HepG2 (cell line): ENCODE measurements at regions not wholly inside any gene's neighbourhood (a gene's known extent, or its start where the extent isn't known, plus 50 kb on each side); places are given as distances from the start of the nearest gene placed in this dataset.

ENCODE experiments used
- ATAC-seq: fragments of 200-7000 bp; cut with Tn5 transposase; 3 replicates; pipeline ENCODE4 v1.9.1; 2020; ENCODE audit warnings: mild to moderate bottlenecking, moderate library complexity
- BruUV-seq: library from RNA; stranded (reverse); fragments of 400-500 nt; replicated peaks from 2 replicates; lab custom pipeline; 2021; lab: Mats Ljungman, UMichigan
- CTCF ChIA-PET: fragments of 300-600 bp; formaldehyde crosslinking; extraction: SDS; loops from one replicate; lab custom pipeline; 2021; ENCODE audit warnings: low total read pairs, inconsistent platforms, low intra/inter-chr PET ratio; lab: Yijun Ruan, JAX
- POLR2A ChIA-PET: fragments of 350-600 bp; sonication (Branson Sonifier 250); formaldehyde crosslinking; loops from one replicate; lab custom pipeline; 2020; ENCODE audit warnings: antibody characterized with exemption, inconsistent platforms; lab: Yijun Ruan, JAX
- DNase-seq: peaks from one replicate; pipeline ENCODE4 v3.0.0-alpha.2; 2015; ENCODE audit warnings: low spot score
- FAIRE-seq: peaks from 3 replicates; lab custom pipeline; 2011; peaks lifted over from hg19 to GRCh38; lab: Jason Lieb, UNC
- H2AFZ ChIP-seq: one replicate; pipeline ENCODE4 v1.6.1; 2011; ENCODE audit warnings: low read length, inconsistent platforms
- H3K27ac ChIP-seq: fragments of 300-600 bp; 3 replicates; pipeline ENCODE4 v1.8.0; 2011; ENCODE audit warnings: mixed run types, mild to moderate bottlenecking, mixed read lengths, low read length, inconsistent platforms; ENCODE audit not compliant: insufficient read depth; ENCODE audit errors: extremely low read length
- H3K27me3 ChIP-seq, 2 experiments: fragments of 200-600 bp in 1 of 2; 2 replicates in 1 of 2; 3 replicates in 1 of 2; pipeline versions ENCODE4 v1.6.0 to v1.8.0; 2011; ENCODE audit warnings: low read length in 2 of 2, mild to moderate bottlenecking in 2 of 2, moderate library complexity in 2 of 2, inconsistent platforms in 1 of 2; ENCODE audit not compliant: insufficient read depth in 2 of 2, control insufficient read depth in 1 of 2
- H3K36me3 ChIP-seq, 2 experiments: fragments of 200-600 bp in 1 of 2; replicated peaks in 1 of 2; 2 replicates in 1 of 2; 3 replicates in 1 of 2; pipeline versions ENCODE4 v1.5.1 to v1.8.0; 2011; ENCODE audit warnings: low read length in 2 of 2, inconsistent platforms in 1 of 2; ENCODE audit not compliant: insufficient read depth in 2 of 2, control insufficient read depth in 1 of 2
- H3K4me1 ChIP-seq: 2 replicates; pipeline ENCODE4 v1.5.1; 2012; ENCODE audit warnings: low read length, inconsistent platforms; ENCODE audit not compliant: insufficient read depth
- H3K4me2 ChIP-seq: 2 replicates; pipeline ENCODE4 v1.6.0; 2011; ENCODE audit warnings: low read depth, low read length, inconsistent platforms
- H3K4me3 ChIP-seq, 3 experiments: fragments of 200-600 bp in 1 of 3; sonication (generic), shearing (Covaris generic) in 1 of 3; replicated peaks in 1 of 3; 2 replicates each; pipeline ENCODE4 v1.5.1; 2011 to 2016; ENCODE audit warnings: low read length in 3 of 3, inconsistent platforms in 2 of 3, low read depth in 2 of 3, mild to moderate bottlenecking in 2 of 3, control low read depth in 1 of 3, mixed read lengths in 1 of 3; ENCODE audit not compliant: insufficient read depth in 1 of 3
- H3K79me2 ChIP-seq: one replicate; pipeline ENCODE4 v1.6.1; 2011; ENCODE audit warnings: low read length, inconsistent platforms; ENCODE audit not compliant: insufficient read depth
- H3K9ac ChIP-seq: 2 replicates; pipeline ENCODE4 v1.6.0; 2011; ENCODE audit warnings: mild to moderate bottlenecking, low read depth, low read length, inconsistent platforms; ENCODE audit not compliant: insufficient read depth
- H3K9me3 ChIP-seq: 2 replicates; pipeline ENCODE4 v1.5.1; 2012; ENCODE audit warnings: mild to moderate bottlenecking, low read length
- H4K20me1 ChIP-seq: 2 replicates; pipeline ENCODE4 v1.6.0; 2011; ENCODE audit warnings: inconsistent platforms, mild to moderate bottlenecking, low read length, moderate library complexity; ENCODE audit not compliant: insufficient read depth
- BHLHE40 ChIP-seq: IDR thresholded peaks from 2 replicates; pipeline ENCODE4 v1.6.1; 2011; ENCODE audit warnings: low read length, improper control_type of control experiment
- DR1 ChIP-seq: sonication (generic); formaldehyde crosslinking; IDR thresholded peaks from 2 replicates; pipeline ENCODE4 v1.8.0; 2021; ENCODE audit warnings: mild to moderate bottlenecking, missing genetic modification reagents, inconsistent platforms
- KLF16 ChIP-seq, 2 experiments: sonication (generic) in 1 of 2; formaldehyde crosslinking in 1 of 2; IDR thresholded peaks; 2 replicates each; pipeline versions ENCODE4 v1.6.1 to v1.8.0; 2016 to 2023; ENCODE audit warnings: missing genetic modification reagents in 2 of 2, missing compliant biosample characterization in 1 of 2
- PCBP1 ChIP-seq: fragments of 200-400 bp; formaldehyde crosslinking; IDR thresholded peaks from 2 replicates; pipeline ENCODE4 v1.6.1; 2017; ENCODE audit warnings: mild to moderate bottlenecking, low read depth, low read length, borderline replicate concordance
- RXRA ChIP-seq: sonication (generic); formaldehyde crosslinking; IDR thresholded peaks from 2 replicates; pipeline ENCODE4 v1.5.1; 2020; ENCODE audit warnings: missing genetic modification reagents
- TGIF2 ChIP-seq: IDR thresholded peaks from 2 replicates; pipeline ENCODE4 v1.6.1; 2016; ENCODE audit warnings: control low read depth, missing compliant biosample characterization
- ZFAT ChIP-seq: sonication (generic); formaldehyde crosslinking; conservative IDR thresholded peaks from 2 replicates; pipeline ENCODE4 v1.8.1; 2023; ENCODE audit warnings: missing genetic modification reagents, inconsistent platforms
- ZNF552 ChIP-seq: sonication (generic); formaldehyde crosslinking; IDR thresholded peaks from 2 replicates; pipeline ENCODE4 v1.9.0; 2022; ENCODE audit warnings: missing genetic modification reagents, mild to moderate bottlenecking, borderline replicate concordance
- ZNF569 ChIP-seq: sonication (generic); formaldehyde crosslinking; IDR thresholded peaks from 2 replicates; pipeline ENCODE4 v1.5.0; 2020; ENCODE audit warnings: mild to moderate bottlenecking, missing genetic modification reagents, moderate library complexity, borderline replicate concordance
- ZNF883 ChIP-seq: sonication (generic); formaldehyde crosslinking; IDR thresholded peaks from 2 replicates; pipeline ENCODE4 v1.5.1; 2020; ENCODE audit warnings: mild to moderate bottlenecking, missing genetic modification reagents; ENCODE audit errors: not compliant biosample characterization
- WGBS: methylation state at CpG from one replicate; pipeline ENCODE4 v1.1.6; 2017; ENCODE audit warnings: low lambda C conversion rate; 5-methylcytosine and 5-hydroxymethylcytosine counted together
- in situ Hi-C: cut with HindIII; loops from 2 replicates; pipeline ENCODE4 v1.10.0; 2017; ENCODE audit warnings: low pct_unique_long_range_greater_than_20kb; ENCODE audit not compliant: extremely low pct_ligation_motif_present
- intact Hi-C: fragments of 100-400 bp; cut with micrococcal nuclease; formaldehyde crosslinking; loops from one replicate; pipeline ENCODE4 v1.10.0; 2022; ENCODE audit not compliant: unreplicated experiment
- TF ChIP-seq, protein P1 (sequence below): sonication (generic); formaldehyde crosslinking; IDR thresholded peaks from 2 replicates; pipeline ENCODE4 v1.8.0; 2022; ENCODE audit warnings: missing genetic modification reagents, mild to moderate bottlenecking, moderate library complexity, borderline replicate concordance
- TF ChIP-seq, protein P2 (sequence below): conservative IDR thresholded peaks from 2 replicates; pipeline ENCODE4 v1.6.1; 2018; ENCODE audit warnings: missing genetic modification reagents
- TF ChIP-seq, protein P3 (sequence below): sonication (generic); formaldehyde crosslinking; IDR thresholded peaks from 2 replicates; pipeline ENCODE4 v1.5.0; 2020; ENCODE audit warnings: mild to moderate bottlenecking, missing genetic modification reagents, borderline replicate concordance
- TF ChIP-seq, protein P4 (sequence below): sonication (generic); formaldehyde crosslinking; IDR thresholded peaks from 2 replicates; pipeline ENCODE4 v1.4.0; 2020; ENCODE audit warnings: missing genetic modification reagents; ENCODE audit errors: not compliant biosample characterization
- TF ChIP-seq, protein P5 (sequence below): sonication (generic); formaldehyde crosslinking; IDR thresholded peaks from 2 replicates; pipeline ENCODE4 v1.5.0; 2020; ENCODE audit warnings: missing genetic modification reagents

- Histone ChIP-seq H3K4me3 (no peak overlapping the region), H3K79me2 (no peaks in the 10 kb centered on the region), H3K4me2 (no peak overlapping the region), H2AFZ (no peak overlapping the region), H3K9me3 (no peaks in the 10 kb centered on the region), H3K9ac (no peak overlapping the region), H3K36me3 (no peaks in the 10 kb centered on the region), H3K4me1 (no peaks in the 10 kb centered on the region), H3K27ac (no peak overlapping the region), H4K20me1 (no peaks in the 10 kb centered on the region), H3K27me3 (peaks cover 0 to 7% of the 10 kb centered on the region in 2 experiments; a peak in 1 of 5 replicates)
- CTCF ChIA-PET: no interaction called here
- POLR2A ChIA-PET: no interaction called here
- DNase-seq: no peak
- intact Hi-C loops (no loop called here), in situ Hi-C loops (no loop called here)
- TF ChIP-seq PCBP1 (no peak), KLF16 (CRISPR knock-in tag; IDR thresholded peaks at IDR 0.05) (no peak), ZNF569 (no peak), RXRA (CRISPR knock-in tag) (no peak), ZFAT (CRISPR knock-in tag) (no peak), BHLHE40 (no peak), ZNF552 (CRISPR knock-in tag) (no peak), DR1 (CRISPR knock-in tag) (no peak), TGIF2 (CRISPR knock-in tag) (no peak), ZNF883 (CRISPR knock-in tag) (no peak)
- TF ChIP-seq, protein P1, sequence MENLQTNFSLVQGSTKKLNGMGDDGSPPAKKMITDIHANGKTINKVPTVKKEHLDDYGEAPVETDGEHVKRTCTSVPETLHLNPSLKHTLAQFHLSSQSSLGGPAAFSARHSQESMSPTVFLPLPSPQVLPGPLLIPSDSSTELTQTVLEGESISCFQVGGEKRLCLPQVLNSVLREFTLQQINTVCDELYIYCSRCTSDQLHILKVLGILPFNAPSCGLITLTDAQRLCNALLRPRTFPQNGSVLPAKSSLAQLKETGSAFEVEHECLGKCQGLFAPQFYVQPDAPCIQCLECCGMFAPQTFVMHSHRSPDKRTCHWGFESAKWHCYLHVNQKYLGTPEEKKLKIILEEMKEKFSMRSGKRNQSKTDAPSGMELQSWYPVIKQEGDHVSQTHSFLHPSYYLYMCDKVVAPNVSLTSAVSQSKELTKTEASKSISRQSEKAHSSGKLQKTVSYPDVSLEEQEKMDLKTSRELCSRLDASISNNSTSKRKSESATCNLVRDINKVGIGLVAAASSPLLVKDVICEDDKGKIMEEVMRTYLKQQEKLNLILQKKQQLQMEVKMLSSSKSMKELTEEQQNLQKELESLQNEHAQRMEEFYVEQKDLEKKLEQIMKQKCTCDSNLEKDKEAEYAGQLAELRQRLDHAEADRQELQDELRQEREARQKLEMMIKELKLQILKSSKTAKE (CRISPR knock-in tag): no peak
- TF ChIP-seq, protein P2, sequence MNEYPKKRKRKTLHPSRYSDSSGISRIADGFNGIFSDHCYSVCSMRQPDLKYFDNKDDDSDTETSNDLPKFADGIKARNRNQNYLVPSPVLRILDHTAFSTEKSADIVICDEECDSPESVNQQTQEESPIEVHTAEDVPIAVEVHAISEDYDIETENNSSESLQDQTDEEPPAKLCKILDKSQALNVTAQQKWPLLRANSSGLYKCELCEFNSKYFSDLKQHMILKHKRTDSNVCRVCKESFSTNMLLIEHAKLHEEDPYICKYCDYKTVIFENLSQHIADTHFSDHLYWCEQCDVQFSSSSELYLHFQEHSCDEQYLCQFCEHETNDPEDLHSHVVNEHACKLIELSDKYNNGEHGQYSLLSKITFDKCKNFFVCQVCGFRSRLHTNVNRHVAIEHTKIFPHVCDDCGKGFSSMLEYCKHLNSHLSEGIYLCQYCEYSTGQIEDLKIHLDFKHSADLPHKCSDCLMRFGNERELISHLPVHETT (CRISPR knock-in tag): no peak
- TF ChIP-seq, protein P3, sequence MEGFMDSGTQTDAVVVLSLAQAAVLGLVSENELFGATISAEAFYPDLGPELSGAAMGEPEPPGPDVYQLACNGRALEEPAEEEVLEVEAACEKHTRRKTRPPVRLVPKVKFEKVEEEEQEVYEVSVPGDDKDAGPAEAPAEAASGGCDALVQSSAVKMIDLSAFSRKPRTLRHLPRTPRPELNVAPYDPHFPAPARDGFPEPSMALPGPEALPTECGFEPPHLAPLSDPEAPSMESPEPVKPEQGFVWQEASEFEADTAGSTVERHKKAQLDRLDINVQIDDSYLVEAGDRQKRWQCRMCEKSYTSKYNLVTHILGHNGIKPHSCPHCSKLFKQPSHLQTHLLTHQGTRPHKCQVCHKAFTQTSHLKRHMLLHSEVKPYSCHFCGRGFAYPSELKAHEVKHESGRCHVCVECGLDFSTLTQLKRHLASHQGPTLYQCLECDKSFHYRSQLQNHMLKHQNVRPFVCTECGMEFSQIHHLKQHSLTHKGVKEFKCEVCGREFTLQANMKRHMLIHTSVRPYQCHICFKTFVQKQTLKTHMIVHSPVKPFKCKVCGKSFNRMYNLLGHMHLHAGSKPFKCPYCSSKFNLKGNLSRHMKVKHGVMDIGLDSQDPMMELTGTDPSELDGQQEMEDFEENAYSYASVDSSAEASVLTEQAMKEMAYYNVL (CRISPR knock-in tag): no peak
- TF ChIP-seq, protein P4, sequence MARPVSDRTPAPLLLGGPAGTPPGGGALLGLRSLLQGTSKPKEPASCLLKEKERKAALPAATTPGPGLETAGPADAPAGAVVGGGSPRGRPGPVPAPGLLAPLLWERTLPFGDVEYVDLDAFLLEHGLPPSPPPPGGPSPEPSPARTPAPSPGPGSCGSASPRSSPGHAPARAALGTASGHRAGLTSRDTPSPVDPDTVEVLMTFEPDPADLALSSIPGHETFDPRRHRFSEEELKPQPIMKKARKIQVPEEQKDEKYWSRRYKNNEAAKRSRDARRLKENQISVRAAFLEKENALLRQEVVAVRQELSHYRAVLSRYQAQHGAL (CRISPR knock-in tag): no peak
- TF ChIP-seq, protein P5, sequence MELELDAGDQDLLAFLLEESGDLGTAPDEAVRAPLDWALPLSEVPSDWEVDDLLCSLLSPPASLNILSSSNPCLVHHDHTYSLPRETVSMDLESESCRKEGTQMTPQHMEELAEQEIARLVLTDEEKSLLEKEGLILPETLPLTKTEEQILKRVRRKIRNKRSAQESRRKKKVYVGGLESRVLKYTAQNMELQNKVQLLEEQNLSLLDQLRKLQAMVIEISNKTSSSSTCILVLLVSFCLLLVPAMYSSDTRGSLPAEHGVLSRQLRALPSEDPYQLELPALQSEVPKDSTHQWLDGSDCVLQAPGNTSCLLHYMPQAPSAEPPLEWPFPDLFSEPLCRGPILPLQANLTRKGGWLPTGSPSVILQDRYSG: no peak
- 6% methylated on average over 3 of the region's 4 CpGs for WGBS
- no peak for FAIRE-seq
- ATAC-seq: no peak
- no TSS peak for BruUV-seq
Measured at GRCh38 chr1:223460566-223461189, 67.5 kb downstream of the CCDC185 start.
